HepG2 (cell line): ENCODE measurements at regions not wholly inside any gene's neighbourhood (a gene's known extent, or its start where the extent isn't known, plus 50 kb on each side); places are given as distances from the start of the nearest gene placed in this dataset.

Experiments
- ATAC-seq: fragments of 200-7000 bp; cut with Tn5 transposase; 3 replicates; pipeline ENCODE4 v1.9.1; 2020; ENCODE audit warnings: mild to moderate bottlenecking, moderate library complexity
- BruUV-seq: library from RNA; stranded (reverse); fragments of 400-500 nt; replicated peaks from 2 replicates; lab custom pipeline; 2021; lab: Mats Ljungman, UMichigan
- CTCF ChIA-PET: fragments of 300-600 bp; formaldehyde crosslinking; extraction: SDS; loops from one replicate; lab custom pipeline; 2021; ENCODE audit warnings: low total read pairs, inconsistent platforms, low intra/inter-chr PET ratio; lab: Yijun Ruan, JAX
- POLR2A ChIA-PET: fragments of 350-600 bp; sonication (Branson Sonifier 250); formaldehyde crosslinking; loops from one replicate; lab custom pipeline; 2020; ENCODE audit warnings: antibody characterized with exemption, inconsistent platforms; lab: Yijun Ruan, JAX
- DNase-seq: peaks from one replicate; pipeline ENCODE4 v3.0.0-alpha.2; 2015; ENCODE audit warnings: low spot score
- FAIRE-seq: peaks from 3 replicates; lab custom pipeline; 2011; peaks lifted over from hg19 to GRCh38; lab: Jason Lieb, UNC
- H2AFZ ChIP-seq: one replicate; pipeline ENCODE4 v1.6.1; 2011; ENCODE audit warnings: low read length, inconsistent platforms
- H3K27ac ChIP-seq: fragments of 300-600 bp; 3 replicates; pipeline ENCODE4 v1.8.0; 2011; ENCODE audit warnings: mixed run types, mild to moderate bottlenecking, mixed read lengths, low read length, inconsistent platforms; ENCODE audit not compliant: insufficient read depth; ENCODE audit errors: extremely low read length
- H3K27me3 ChIP-seq, 2 experiments: fragments of 200-600 bp in 1 of 2; 2 replicates in 1 of 2; 3 replicates in 1 of 2; pipeline versions ENCODE4 v1.6.0 to v1.8.0; 2011; ENCODE audit warnings: low read length in 2 of 2, mild to moderate bottlenecking in 2 of 2, moderate library complexity in 2 of 2, inconsistent platforms in 1 of 2; ENCODE audit not compliant: insufficient read depth in 2 of 2, control insufficient read depth in 1 of 2
- H3K36me3 ChIP-seq, 2 experiments: fragments of 200-600 bp in 1 of 2; replicated peaks in 1 of 2; 2 replicates in 1 of 2; 3 replicates in 1 of 2; pipeline versions ENCODE4 v1.5.1 to v1.8.0; 2011; ENCODE audit warnings: low read length in 2 of 2, inconsistent platforms in 1 of 2; ENCODE audit not compliant: insufficient read depth in 2 of 2, control insufficient read depth in 1 of 2
- H3K4me1 ChIP-seq: 2 replicates; pipeline ENCODE4 v1.5.1; 2012; ENCODE audit warnings: low read length, inconsistent platforms; ENCODE audit not compliant: insufficient read depth
- H3K4me2 ChIP-seq: 2 replicates; pipeline ENCODE4 v1.6.0; 2011; ENCODE audit warnings: low read depth, low read length, inconsistent platforms
- H3K4me3 ChIP-seq, 3 experiments: fragments of 200-600 bp in 1 of 3; sonication (generic), shearing (Covaris generic) in 1 of 3; replicated peaks in 1 of 3; 2 replicates each; pipeline ENCODE4 v1.5.1; 2011 to 2016; ENCODE audit warnings: low read length in 3 of 3, inconsistent platforms in 2 of 3, low read depth in 2 of 3, mild to moderate bottlenecking in 2 of 3, control low read depth in 1 of 3, mixed read lengths in 1 of 3; ENCODE audit not compliant: insufficient read depth in 1 of 3
- H3K79me2 ChIP-seq: one replicate; pipeline ENCODE4 v1.6.1; 2011; ENCODE audit warnings: low read length, inconsistent platforms; ENCODE audit not compliant: insufficient read depth
- H3K9ac ChIP-seq: 2 replicates; pipeline ENCODE4 v1.6.0; 2011; ENCODE audit warnings: mild to moderate bottlenecking, low read depth, low read length, inconsistent platforms; ENCODE audit not compliant: insufficient read depth
- H3K9me3 ChIP-seq: 2 replicates; pipeline ENCODE4 v1.5.1; 2012; ENCODE audit warnings: mild to moderate bottlenecking, low read length
- H4K20me1 ChIP-seq: 2 replicates; pipeline ENCODE4 v1.6.0; 2011; ENCODE audit warnings: inconsistent platforms, mild to moderate bottlenecking, low read length, moderate library complexity; ENCODE audit not compliant: insufficient read depth
- ATF7 ChIP-seq, 2 experiments: fragments of 450-650 bp in 1 of 2; sonication (generic) in 1 of 2; formaldehyde crosslinking in 1 of 2; IDR thresholded peaks; 2 replicates each; pipeline versions ENCODE4 v1.4.0 to v1.6.1; 2016 to 2020; ENCODE audit warnings: antibody characterized with exemption in 1 of 2, mild to moderate bottlenecking in 1 of 2, missing genetic modification reagents in 1 of 2
- ZNF570 ChIP-seq: sonication (generic); formaldehyde crosslinking; IDR thresholded peaks from 2 replicates; pipeline ENCODE4 v1.4.0; 2020; ENCODE audit warnings: mild to moderate bottlenecking, missing genetic modification reagents, borderline replicate concordance
- ZNF7 ChIP-seq: IDR thresholded peaks from 2 replicates; pipeline ENCODE4 v1.6.1; 2016; ENCODE audit warnings: missing biosample characterization, missing genetic modification reagents
- whole genome bisulfite sequencing: methylation state at CpG from one replicate; pipeline ENCODE4 v1.1.6; 2017; ENCODE audit warnings: low lambda C conversion rate; 5-methylcytosine and 5-hydroxymethylcytosine counted together
- in situ Hi-C: cut with HindIII; loops from 2 replicates; pipeline ENCODE4 v1.10.0; 2017; ENCODE audit warnings: low pct_unique_long_range_greater_than_20kb; ENCODE audit not compliant: extremely low pct_ligation_motif_present
- intact Hi-C: fragments of 100-400 bp; cut with micrococcal nuclease; formaldehyde crosslinking; loops from one replicate; pipeline ENCODE4 v1.10.0; 2022; ENCODE audit not compliant: unreplicated experiment

DNA sequence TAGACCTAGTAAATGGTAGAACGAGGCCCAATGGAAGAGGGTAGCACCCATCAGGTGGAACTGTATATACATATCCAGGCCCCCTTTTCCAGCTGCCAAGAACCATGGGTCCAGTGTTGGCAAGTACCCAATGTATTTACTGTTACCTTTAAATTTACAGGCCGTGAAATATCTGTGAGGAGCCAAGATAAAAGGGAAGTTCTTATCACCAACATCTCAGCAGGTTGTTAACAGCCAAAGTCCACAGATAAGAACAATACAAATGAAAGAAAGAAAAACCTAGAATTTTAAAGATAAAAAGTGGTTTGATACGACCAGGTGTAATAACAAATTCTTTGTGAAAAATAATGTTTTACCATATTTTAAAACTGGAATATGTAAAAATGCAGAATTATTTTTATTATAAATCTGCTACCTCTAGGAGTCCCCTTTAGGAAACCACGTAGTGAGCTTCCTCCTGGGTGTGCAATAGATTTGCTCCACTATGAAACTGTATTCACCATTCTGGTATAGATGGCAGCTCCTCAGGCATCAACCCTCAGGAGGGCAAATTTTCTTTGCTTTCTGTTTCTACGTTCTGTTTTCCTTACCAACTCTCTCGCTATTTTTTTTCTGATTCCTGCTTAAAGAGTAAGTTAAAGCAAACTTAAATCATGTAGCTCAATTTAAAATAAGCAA lies 292.2 kb upstream of the SLC10A2 start:
- WGBS = 3% methylated on average over 6 of the region's 6 CpGs
- no TSS peak for BruUV-seq
- Histone ChIP-seq H4K20me1 (no peaks in the 10 kb centered on the region), H3K9ac (no peak overlapping the region), H3K4me3 (no peak overlapping the region), H3K79me2 (no peaks in the 10 kb centered on the region), H3K4me1 (no peaks in the 10 kb centered on the region), H3K36me3 (no peaks in the 10 kb centered on the region), H3K4me2 (no peak overlapping the region), H3K27ac (no peak overlapping the region), H3K27me3 (no peaks in the 10 kb centered on the region), H3K9me3 (peaks cover 84% of the 10 kb centered on the region), H2AFZ (no peak overlapping the region)
- intact Hi-C loops = no loop called here
- TF ChIP-seq ZNF7 (CRISPR knock-in tag) = no peak
- CTCF ChIA-PET = no interaction called here
- POLR2A ChIA-PET = no interaction called here
- ATAC-seq = no peak
- no peak for DNase-seq
- in situ Hi-C loops = no loop called here
- FAIRE-seq = no peak

- H3K36me3 ChIP-seq = no peaks in the 10 kb centered on the region
- no peaks in the 10 kb centered on the region for H3K27me3 ChIP-seq
- peaks cover 84% of the 10 kb centered on the region for H3K9me3 ChIP-seq
- 38% methylated on average over 6 of the region's 6 CpGs for WGBS
- FAIRE-seq = no peak
- no peak for ATAC-seq
- no peak overlapping the region for H3K4me2 ChIP-seq
- no peak for TF ChIP-seq ATF7 (IDR thresholded peaks at IDR 0.05)
- TF ChIP-seq ATF7 (CRISPR knock-in tag; IDR thresholded peaks at IDR 0.05) = no peak
- TF ChIP-seq ZNF570 (CRISPR knock-in tag) = no peak
- TF ChIP-seq, all 625 proteins: peak for 0
- Histone ChIP-seq H3K4me1 (no peaks in the 10 kb centered on the region), H4K20me1 (no peaks in the 10 kb centered on the region), H3K9ac (no peak overlapping the region), H3K4me3 (no peak overlapping the region), H2AFZ (no peak overlapping the region), H3K79me2 (no peaks in the 10 kb centered on the region), H3K27ac (no peak overlapping the region)
- no TSS peak for BruUV-seq
- intact Hi-C loops = no loop called here
- ChIA-PET CTCF (no interaction called here), POLR2A (no interaction called here)
- in situ Hi-C loops = no loop called here
- DNase-seq = no peak
These were observed 290.1 kb upstream of the SLC10A2 start for GRCh38 chr13:103356226-103356864.
